ENCODE measurements at regions not wholly inside any gene's neighbourhood (a gene's known extent, or its start where the extent isn't known, plus 50 kb on each side); places are given as distances from the start of the nearest gene placed in this dataset.

GRCh38 chr5:1939256-1939655, 56.5 kb upstream of the IRX4 start:
- no peaks in the 10 kb centered on the region for H3K9me3 ChIP-seq (ENCODE audit: low read length)
- H3K4me1 ChIP-seq (ENCODE audit: insufficient read depth, low read length, severe bottlenecking) = no peaks in the 10 kb centered on the region
- H2AFZ ChIP-seq (ENCODE audit: low read length) = no peak overlapping the region
- H3F3A ChIP-seq (ENCODE audit: insufficient read depth, low read length) = no peaks in the 10 kb centered on the region
- no peaks in the 10 kb centered on the region for H3K9me2 ChIP-seq (ENCODE audit: low read depth, low read length)
- no peaks in the 10 kb centered on the region for H3K79me2 ChIP-seq (ENCODE audit: insufficient read depth, low read length)
- H3K9ac ChIP-seq (ENCODE audit: low read length) = no peak overlapping the region
- no peak overlapping the region for H3K4me3 ChIP-seq (ENCODE audit: low read depth, low read length, poor library complexity, severe bottlenecking)
- no peaks in the 10 kb centered on the region for H4K20me1 ChIP-seq (ENCODE audit: insufficient read depth, low read length)
- no peaks in the 10 kb centered on the region for H3K36me3 ChIP-seq (ENCODE audit: insufficient read depth, low read length)
- H3K27ac ChIP-seq (ENCODE audit: low read depth, low read length, poor library complexity, severe bottlenecking) = no peak overlapping the region
- peaks cover 5% of the 10 kb centered on the region; the same call in 1 of the 2 replicates for H3K27me3 ChIP-seq (ENCODE audit: insufficient read depth, low read length)
- TF ChIP-seq EZH2 (IDR thresholded peaks at IDR 0.05; ENCODE audit: borderline replicate concordance, low read length) = no peak
- TF ChIP-seq CTCF (IDR thresholded peaks at IDR 0.05; ENCODE audit: low read length) = no peak
- H3K4me2 ChIP-seq (ENCODE audit: low read length) = no peak overlapping the region

- Histone ChIP-seq H3K9me3 (ENCODE audit: low read length) (no peaks in the 10 kb centered on the region), H3K27me3 (ENCODE audit: insufficient read depth, low read length) (peaks cover 5% of the 10 kb centered on the region; the same call in 1 of the 2 replicates), H3F3A (ENCODE audit: insufficient read depth, low read length) (no peaks in the 10 kb centered on the region), H3K79me2 (ENCODE audit: insufficient read depth, low read length) (no peaks in the 10 kb centered on the region), H3K27ac (ENCODE audit: low read depth, low read length, poor library complexity, severe bottlenecking) (no peak overlapping the region), H3K36me3 (ENCODE audit: insufficient read depth, low read length) (no peaks in the 10 kb centered on the region), H3K4me2 (ENCODE audit: low read length) (no peak overlapping the region), H2AFZ (ENCODE audit: low read length) (no peak overlapping the region), H4K20me1 (ENCODE audit: insufficient read depth, low read length) (no peaks in the 10 kb centered on the region), H3K9me2 (ENCODE audit: low read depth, low read length) (no peaks in the 10 kb centered on the region), H3K4me3 (ENCODE audit: low read depth, low read length, poor library complexity, severe bottlenecking) (no peak overlapping the region), H3K9ac (ENCODE audit: low read length) (no peak overlapping the region), H3K4me1 (ENCODE audit: insufficient read depth, low read length, severe bottlenecking) (no peaks in the 10 kb centered on the region)
- no peak for TF ChIP-seq CTCF (IDR thresholded peaks at IDR 0.05; ENCODE audit: low read length)
- TF ChIP-seq EZH2 (IDR thresholded peaks at IDR 0.05; ENCODE audit: borderline replicate concordance, low read length) = no peak
Measured at GRCh38 chr5:1938310-1939000, 55.7 kb upstream of the IRX4 start.

GRCh38 chr5:1937590-1937989, 54.9 kb upstream of the IRX4 start:
- Histone ChIP-seq H3K4me1 (ENCODE audit: insufficient read depth, low read length, severe bottlenecking) (no peaks in the 10 kb centered on the region), H2AFZ (ENCODE audit: low read length) (no peak overlapping the region), H3F3A (ENCODE audit: insufficient read depth, low read length) (no peaks in the 10 kb centered on the region), H3K9ac (ENCODE audit: low read length) (no peak overlapping the region), H3K27me3 (ENCODE audit: insufficient read depth, low read length) (peaks cover 5% of the 10 kb centered on the region; the same call in 1 of the 2 replicates), H3K4me2 (ENCODE audit: low read length) (no peak overlapping the region), H3K79me2 (ENCODE audit: insufficient read depth, low read length) (no peaks in the 10 kb centered on the region), H4K20me1 (ENCODE audit: insufficient read depth, low read length) (no peaks in the 10 kb centered on the region), H3K27ac (ENCODE audit: low read depth, low read length, poor library complexity, severe bottlenecking) (no peak overlapping the region), H3K9me3 (ENCODE audit: low read length) (no peaks in the 10 kb centered on the region), H3K9me2 (ENCODE audit: low read depth, low read length) (no peaks in the 10 kb centered on the region), H3K4me3 (ENCODE audit: low read depth, low read length, poor library complexity, severe bottlenecking) (no peak overlapping the region), H3K36me3 (ENCODE audit: insufficient read depth, low read length) (no peaks in the 10 kb centered on the region)
- TF ChIP-seq EZH2 (IDR thresholded peaks at IDR 0.05; ENCODE audit: borderline replicate concordance, low read length) = no peak
- TF ChIP-seq CTCF (IDR thresholded peaks at IDR 0.05; ENCODE audit: low read length) = no peak

Measured in OCI-LY1 (cell line).